IMR-90 (cell line): ENCODE measurements at regions not wholly inside any gene's neighbourhood (a gene's known extent, or its start where the extent isn't known, plus 50 kb on each side); places are given as distances from the start of the nearest gene placed in this dataset.

Experiments used
- MAZ ChIP-seq: IDR thresholded peaks from 2 replicates; pipeline ENCODE4 v1.6.1; 2012; ENCODE audit warnings: low read depth, mild to moderate bottlenecking, low read length, improper control_type of control experiment, moderate library complexity, borderline replicate concordance

DNA sequence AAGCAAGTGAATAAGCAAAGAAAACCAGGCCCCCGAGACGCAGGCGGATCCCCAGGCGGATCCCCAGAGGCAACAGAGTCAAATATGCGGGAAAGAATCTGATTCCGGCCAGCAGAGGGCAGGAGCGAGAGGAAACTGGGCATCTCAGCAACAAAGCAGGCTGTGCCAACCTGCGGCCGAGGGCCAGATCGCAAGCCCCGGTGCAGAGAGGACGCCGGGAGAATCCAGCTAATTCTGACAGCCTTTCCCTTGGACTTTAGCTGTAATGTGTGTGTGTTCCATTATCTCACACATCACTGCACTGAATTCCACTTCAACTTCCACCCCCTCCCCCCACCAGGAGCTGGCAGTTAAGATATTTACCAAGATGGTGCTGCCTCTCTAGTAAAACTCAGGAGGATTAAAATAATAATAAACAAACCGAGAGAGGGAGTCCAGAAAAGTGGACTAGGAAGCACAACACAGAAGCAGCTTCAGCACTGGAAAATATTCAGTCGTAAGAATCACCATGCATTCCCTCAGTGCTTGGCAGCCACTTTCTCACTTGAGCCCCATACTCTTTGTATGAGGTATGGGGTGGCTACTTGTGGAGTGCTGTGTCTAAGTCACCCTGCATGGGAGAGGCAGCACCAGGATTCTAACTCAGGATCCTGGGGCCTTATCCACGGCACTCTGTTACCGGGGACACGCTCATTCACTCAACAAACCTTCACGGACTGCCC lies 66.2 kb upstream of the SNX9 start (continued):
- TF ChIP-seq MAZ: 0 out of 2 replicates have a peak, but pooled peaks have one; percentile 35
